Neural cell (in vitro differentiated cells): ENCODE measurements at regions not wholly inside any gene's neighbourhood (a gene's known extent, or its start where the extent isn't known, plus 50 kb on each side); places are given as distances from the start of the nearest gene placed in this dataset.

ENCODE experiments used
- CTCF ChIP-seq: fragments of 450-650 bp; IDR thresholded peaks from 2 replicates; pipeline ENCODE4 v1.5.1; 2014; ENCODE audit warnings: antibody characterized with exemption, mild to moderate bottlenecking, moderate library complexity; ENCODE audit not compliant: poor library complexity, severe bottlenecking
- EP300 ChIP-seq: fragments of 450-650 bp; conservative IDR thresholded peaks from 2 replicates; pipeline ENCODE4 v1.6.1; 2014; ENCODE audit warnings: antibody characterized with exemption, mild to moderate bottlenecking, moderate library complexity; ENCODE audit not compliant: poor library complexity, severe bottlenecking
- EZH2 ChIP-seq: fragments of 200-600, 300-800 bp; shearing (Covaris generic), sonication (generic); IDR thresholded peaks from 2 replicates; pipeline ENCODE4 v1.6.1; 2014; ENCODE audit warnings: antibody characterized with exemption, low read length, borderline replicate concordance, mild to moderate bottlenecking; ENCODE audit not compliant: insufficient read depth, poor library complexity, severe bottlenecking
- MXI1 ChIP-seq: fragments of 450-650 bp; conservative IDR thresholded peaks from 2 replicates; pipeline ENCODE4 v1.6.1; 2014; ENCODE audit warnings: antibody characterized with exemption, mild to moderate bottlenecking; ENCODE audit not compliant: poor library complexity, severe bottlenecking
- POLR2AphosphoS5 ChIP-seq: IDR thresholded peaks from 2 replicates; pipeline ENCODE4 v1.6.1; 2012
- RAD21 ChIP-seq: fragments of 450-650 bp; conservative IDR thresholded peaks from 2 replicates; pipeline ENCODE4 v1.6.1; 2014; ENCODE audit warnings: antibody characterized with exemption, mild to moderate bottlenecking, moderate library complexity
- REST ChIP-seq: IDR thresholded peaks from 2 replicates; pipeline ENCODE4 v1.6.1; 2012; ENCODE audit warnings: borderline replicate concordance
- SMC3 ChIP-seq: fragments of 450-650 bp; conservative IDR thresholded peaks from 2 replicates; pipeline ENCODE4 v1.6.1; 2014; ENCODE audit warnings: antibody characterized with exemption, mild to moderate bottlenecking, moderate library complexity; ENCODE audit not compliant: poor library complexity
- TAF1 ChIP-seq: IDR thresholded peaks from 2 replicates; pipeline ENCODE4 v1.6.1; 2012; ENCODE audit warnings: low read depth

GRCh38 chr9:25571491-25571890, 106.8 kb downstream of the TUSC1 start:
- TF ChIP-seq POLR2AphosphoS5 (no peak), REST (no peak), CTCF (no peak), EP300 (no peak), EZH2 (no peak), MXI1 (no peak), RAD21 (no peak), SMC3 (no peak), TAF1 (no peak)
